Epidermal melanocyte (primary cell): ENCODE measurements at regions not wholly inside any gene's neighbourhood (a gene's known extent, or its start where the extent isn't known, plus 50 kb on each side); places are given as distances from the start of the nearest gene placed in this dataset.
"Not testable (repeated sequence)": the region's sequence is repeated elsewhere in the genome, so short reads cannot be mapped to it uniquely, and the experiment has no call there.

Experiments used
- DNase-seq: peaks from one replicate; pipeline ENCODE4 v3.0.0; 2011; ENCODE audit warnings: low spot score; ENCODE audit not compliant: insufficient read length

- no peak for DNase-seq
These were observed 2512.0 kb downstream of the PCDH9 start for GRCh38 chr13:64718116-64718515.

- no peak for DNase-seq
These were observed 2513.2 kb downstream of the PCDH9 start for GRCh38 chr13:64716936-64717335.

GRCh38 chr13:64709079-64709478 is 2521.1 kb downstream of the PCDH9 start:
- no peak for DNase-seq

- DNase-seq, result no peak
These were observed 2526.0 kb downstream of the PCDH9 start for GRCh38 chr13:64704121-64704649.

GRCh38 chr13:64697226-64697625 is 2532.9 kb downstream of the PCDH9 start:
- DNase-seq, result no peak

- no peak for DNase-seq
These were observed 2541.1 kb downstream of the PCDH9 start for GRCh38 chr13:64688893-64689677.

GRCh38 chr13:64686536-64686935 is 2543.6 kb downstream of the PCDH9 start:
- not testable (repeated sequence) for DNase-seq

GRCh38 chr13:64684685-64685431 is 2545.3 kb downstream of the PCDH9 start:
- no peak for DNase-seq

- no peak for DNase-seq
These were observed 2546.0 kb downstream of the PCDH9 start for GRCh38 chr13:64684108-64684507.

- DNase-seq, result no peak
These were observed 2549.4 kb downstream of the PCDH9 start for GRCh38 chr13:64680739-64681138.

GRCh38 chr13:64675255-64675892 is 2554.8 kb downstream of the PCDH9 start:
- no peak for DNase-seq

- DNase-seq, result no peak
These were observed 2556.0 kb downstream of the PCDH9 start for GRCh38 chr13:64674126-64674525.

GRCh38 chr13:64672751-64673150 is 2557.4 kb downstream of the PCDH9 start:
- DNase-seq, result no peak

- no peak for DNase-seq
These were observed 2567.1 kb downstream of the PCDH9 start for GRCh38 chr13:64662887-64663593.

- DNase-seq, result no peak
These were observed 2581.8 kb downstream of the PCDH9 start for GRCh38 chr13:64648293-64648692.

- DNase-seq, result no peak
These were observed 2587.1 kb downstream of the PCDH9 start for GRCh38 chr13:64643066-64643465.

- DNase-seq, result no peak
These were observed 2590.1 kb downstream of the PCDH9 start for GRCh38 chr13:64640002-64640401.

- DNase-seq, result no peak
These were observed 2590.9 kb downstream of the PCDH9 start for GRCh38 chr13:64639206-64639605.

- DNase-seq, result no peak
These were observed 2596.2 kb downstream of the PCDH9 start for GRCh38 chr13:64633948-64634347.

GRCh38 chr13:64627654-64628053 is 2602.5 kb downstream of the PCDH9 start:
- no peak for DNase-seq

- DNase-seq, result no peak
These were observed 2604.0 kb downstream of the PCDH9 start for GRCh38 chr13:64626105-64626504.
